Ovary (tissue), 3 donors: ENCODE measurements at regions not wholly inside any gene's neighbourhood (a gene's known extent, or its start where the extent isn't known, plus 50 kb on each side); places are given as distances from the start of the nearest gene placed in this dataset.

Source experiments
- CTCF ChIP-seq, 3 donors: fragments of 450-650 bp in 2 of 3; fragments of 200-600 bp in 1 of 3; IDR thresholded peaks; one replicate each; pipeline versions ENCODE4 v1.5.1 to v1.8.0; 2016 to 2022; ENCODE audit warnings: antibody characterized with exemption in 3 of 3, mild to moderate bottlenecking in 1 of 3
- POLR2A ChIP-seq: fragments of 450-650 bp; IDR thresholded peaks from one replicate; pipeline ENCODE4 v1.6.1; 2017; ENCODE audit warnings: antibody characterized with exemption, mild to moderate bottlenecking, moderate library complexity
- donor health status: DM: no; HTN: no; CAD: no.

- TF ChIP-seq CTCF (IDR thresholded peaks at IDR 0.05) (no peak), POLR2A (no peak)
Measured at GRCh38 chr7:86444245-86444644, 199.5 kb upstream of the GRM3 start.
